Endothelial cell of umbilical vein (primary cell): ENCODE measurements at regions not wholly inside any gene's neighbourhood (a gene's known extent, or its start where the extent isn't known, plus 50 kb on each side); places are given as distances from the start of the nearest gene placed in this dataset.

Experiments
- BruUV-seq: library from RNA; stranded (reverse); fragments of 400-500 nt; replicated peaks from 2 replicates; lab custom pipeline; 2021; lab: Mats Ljungman, UMichigan
- CTCF ChIA-PET: fragments of 300-600, 350-600 bp; sonication (Branson Sonifier 250); formaldehyde crosslinking; loops from one replicate; lab custom pipeline; 2021; ENCODE audit warnings: antibody characterized with exemption, inconsistent platforms; lab: Charles Lee
- POLR2A ChIA-PET: fragments of 300-600, 350-600 bp; sonication (Branson Sonifier 250); formaldehyde crosslinking; loops from one replicate; lab custom pipeline; 2021; ENCODE audit warnings: antibody characterized with exemption, inconsistent platforms; lab: Charles Lee
- DNase-seq: peaks from one replicate; pipeline ENCODE4 v3.0.0-alpha.2; 2011; ENCODE audit warnings: low read depth, low spot score
- FAIRE-seq: peaks from 2 replicates; lab custom pipeline; 2011; peaks lifted over from hg19 to GRCh38; lab: Jason Lieb, UNC
- H2AFZ ChIP-seq: 2 replicates; pipeline ENCODE4 v1.6.0; 2012; ENCODE audit warnings: low read depth, low read length, control low read depth, inconsistent platforms
- H3K27ac ChIP-seq: 2 replicates; pipeline ENCODE4 v1.5.1; 2011; ENCODE audit warnings: low read depth, mild to moderate bottlenecking, control low read depth, low read length, moderate library complexity; ENCODE audit not compliant: insufficient read depth
- H3K27me3 ChIP-seq, 2 experiments: 2 replicates each; pipeline versions ENCODE4 v1.6.0 to v1.6.1; 2011; ENCODE audit warnings: low read length in 2 of 2, mixed read lengths in 1 of 2; ENCODE audit not compliant: control insufficient read depth in 2 of 2, insufficient read depth in 2 of 2
- H3K36me3 ChIP-seq, 2 experiments: 2 replicates in 1 of 2; 3 replicates in 1 of 2; pipeline ENCODE4 v1.5.1; 2011; ENCODE audit warnings: low read length in 2 of 2, mild to moderate bottlenecking in 1 of 2, moderate library complexity in 1 of 2; ENCODE audit not compliant: control insufficient read depth in 2 of 2, insufficient read depth in 2 of 2; ENCODE audit errors: extremely low read depth in 1 of 2
- H3K4me1 ChIP-seq: 3 replicates; pipeline ENCODE4 v1.5.1; 2011; ENCODE audit warnings: mild to moderate bottlenecking, low read length; ENCODE audit not compliant: control insufficient read depth, insufficient read depth; ENCODE audit errors: extremely low read depth
- H3K4me2 ChIP-seq: 2 replicates; pipeline ENCODE4 v1.6.1; 2011; ENCODE audit warnings: low read length, control low read depth, mixed read lengths; ENCODE audit not compliant: insufficient read depth
- H3K4me3 ChIP-seq, 3 experiments: fragments of 200-600 bp in 1 of 3; sonication (generic), shearing (Covaris generic) in 1 of 3; replicated peaks in 1 of 3; 2 replicates each; pipeline ENCODE4 v1.5.1; 2011 to 2016; ENCODE audit warnings: control low read depth in 3 of 3, low read length in 3 of 3, mild to moderate bottlenecking in 2 of 3, inconsistent platforms in 1 of 3, low read depth in 1 of 3, moderate library complexity in 1 of 3; ENCODE audit not compliant: insufficient read depth in 1 of 3
- H3K79me2 ChIP-seq: 2 replicates; pipeline ENCODE4 v1.6.0; 2012; ENCODE audit warnings: low read length, inconsistent platforms; ENCODE audit not compliant: control insufficient read depth, insufficient read depth
- H3K9ac ChIP-seq: replicated peaks from 2 replicates; pipeline ENCODE3; 2011; ENCODE audit warnings: low read length, control low read depth; ENCODE audit not compliant: insufficient read depth; ENCODE audit errors: extremely low read depth
- H3K9me1 ChIP-seq: replicated peaks from 3 replicates; pipeline ENCODE4 v1.6.0; 2011; ENCODE audit warnings: mild to moderate bottlenecking, low read length; ENCODE audit not compliant: control insufficient read depth, insufficient read depth; ENCODE audit errors: extremely low read depth
- H3K9me3 ChIP-seq: replicated peaks from 2 replicates; pipeline ENCODE4 v1.5.1; 2012; ENCODE audit warnings: low read length, inconsistent platforms; ENCODE audit not compliant: control insufficient read depth, insufficient read depth
- H4K20me1 ChIP-seq: replicated peaks from 2 replicates; pipeline ENCODE3; 2011; ENCODE audit warnings: mild to moderate bottlenecking, low read length; ENCODE audit not compliant: control insufficient read depth, insufficient read depth; ENCODE audit errors: extremely low read depth
- EZH2 ChIP-seq: IDR thresholded peaks from 2 replicates; pipeline ENCODE4 v1.6.1; 2012; ENCODE audit warnings: borderline replicate concordance, low read depth, mild to moderate bottlenecking, moderate library complexity, low read length, inconsistent platforms; ENCODE audit not compliant: severe bottlenecking
- FOS ChIP-seq: IDR thresholded peaks from 2 replicates; pipeline ENCODE4 v1.6.1; 2011; ENCODE audit warnings: mild to moderate bottlenecking, low read length, moderate library complexity, borderline replicate concordance; ENCODE audit not compliant: insufficient read depth
- GATA2 ChIP-seq: IDR thresholded peaks from 2 replicates; pipeline ENCODE4 v1.7.0; 2011; ENCODE audit warnings: low read depth, mild to moderate bottlenecking, moderate library complexity, mixed read lengths, low read length; ENCODE audit not compliant: insufficient read length, insufficient read depth
- JUN ChIP-seq: IDR thresholded peaks from 2 replicates; pipeline ENCODE4 v1.6.1; 2011; ENCODE audit warnings: borderline replicate concordance, low read depth; ENCODE audit not compliant: insufficient read length, insufficient read depth
- MAX ChIP-seq: IDR thresholded peaks from 2 replicates; pipeline ENCODE4 v1.6.1; 2011; ENCODE audit not compliant: insufficient read depth, insufficient read length
- MYC ChIP-seq: IDR thresholded peaks from one replicate; pipeline ENCODE4 v1.6.1; 2011; ENCODE audit warnings: mild to moderate bottlenecking, low read depth, low read length
- POLR2A ChIP-seq: IDR thresholded peaks from 2 replicates; pipeline ENCODE4 v1.6.1; 2012; ENCODE audit warnings: low read depth, mild to moderate bottlenecking, control low read depth, low read length
- POLR2AphosphoS5 ChIP-seq: IDR thresholded peaks from 2 replicates; pipeline ENCODE4 v1.6.1; 2012; ENCODE audit warnings: low read depth, mild to moderate bottlenecking, control low read depth, low read length, moderate library complexity; ENCODE audit not compliant: insufficient read depth
- dilution Hi-C: fragments of 300-500 bp; cut with MboI; formaldehyde crosslinking; loops from one replicate; pipeline ENCODE4 v1.15.0; 2019; ENCODE audit warnings: low sequenced_read_pairs; ENCODE audit not compliant: extremely low pct_ligation_motif_present
- intact Hi-C: fragments of 100-400 bp; cut with micrococcal nuclease; formaldehyde crosslinking; loops from one replicate; pipeline ENCODE4 v1.10.0; 2022
- TF ChIP-seq, protein P1 (sequence below), 2 donors: IDR thresholded peaks; 1 replicate in 1 of 2; 2 replicates in 1 of 2; pipeline ENCODE4 v1.5.1; 2011; ENCODE audit warnings: low read length in 2 of 2, mild to moderate bottlenecking in 2 of 2, moderate library complexity in 2 of 2, control low read depth in 1 of 2, inconsistent platforms in 1 of 2, low read depth in 1 of 2; ENCODE audit not compliant: insufficient read depth in 1 of 2; ENCODE audit errors: extremely low read depth in 1 of 2

DNA sequence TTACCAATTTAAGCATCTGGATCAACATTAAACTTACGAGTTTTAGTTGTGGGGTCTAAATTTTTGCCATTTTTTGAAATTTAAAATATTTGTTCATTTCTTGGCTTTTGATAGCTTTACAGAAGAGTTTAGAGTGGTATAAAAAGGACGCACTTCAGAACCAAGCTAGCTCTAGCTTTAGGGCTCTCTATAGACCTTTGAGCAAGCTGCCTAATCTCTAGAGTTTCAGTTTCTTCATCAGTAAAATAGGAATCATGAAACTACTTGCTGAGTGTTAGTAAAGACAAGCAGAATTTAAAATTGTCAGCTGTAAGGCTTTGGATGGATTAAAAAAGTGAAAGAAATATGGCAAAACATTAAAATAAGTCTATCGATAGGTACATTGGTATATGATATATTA, 266.5 kb downstream of the IPMK start:
- Histone ChIP-seq H3K36me3 (no peaks in the 10 kb centered on the region), H3K27me3 (no peaks in the 10 kb centered on the region), H4K20me1 (no peaks in the 10 kb centered on the region), H3K9me3 (no peaks in the 10 kb centered on the region), H3K4me3 (no peak overlapping the region), H3K79me2 (no peaks in the 10 kb centered on the region), H3K9ac (no peak overlapping the region), H3K4me1 (no peaks in the 10 kb centered on the region), H2AFZ (no peak overlapping the region), H3K9me1 (no peaks in the 10 kb centered on the region), H3K4me2 (no peak overlapping the region), H3K27ac (no peak overlapping the region)
- ChIA-PET POLR2A (no interaction called here), CTCF (no interaction called here)
- no TSS peak for BruUV-seq
- FAIRE-seq (no peak), DNase-seq (no peak)
- intact Hi-C loops: no loop called here
- dilution Hi-C loops: no loop called here
- TF ChIP-seq GATA2: no peak
- TF ChIP-seq, protein P1, sequence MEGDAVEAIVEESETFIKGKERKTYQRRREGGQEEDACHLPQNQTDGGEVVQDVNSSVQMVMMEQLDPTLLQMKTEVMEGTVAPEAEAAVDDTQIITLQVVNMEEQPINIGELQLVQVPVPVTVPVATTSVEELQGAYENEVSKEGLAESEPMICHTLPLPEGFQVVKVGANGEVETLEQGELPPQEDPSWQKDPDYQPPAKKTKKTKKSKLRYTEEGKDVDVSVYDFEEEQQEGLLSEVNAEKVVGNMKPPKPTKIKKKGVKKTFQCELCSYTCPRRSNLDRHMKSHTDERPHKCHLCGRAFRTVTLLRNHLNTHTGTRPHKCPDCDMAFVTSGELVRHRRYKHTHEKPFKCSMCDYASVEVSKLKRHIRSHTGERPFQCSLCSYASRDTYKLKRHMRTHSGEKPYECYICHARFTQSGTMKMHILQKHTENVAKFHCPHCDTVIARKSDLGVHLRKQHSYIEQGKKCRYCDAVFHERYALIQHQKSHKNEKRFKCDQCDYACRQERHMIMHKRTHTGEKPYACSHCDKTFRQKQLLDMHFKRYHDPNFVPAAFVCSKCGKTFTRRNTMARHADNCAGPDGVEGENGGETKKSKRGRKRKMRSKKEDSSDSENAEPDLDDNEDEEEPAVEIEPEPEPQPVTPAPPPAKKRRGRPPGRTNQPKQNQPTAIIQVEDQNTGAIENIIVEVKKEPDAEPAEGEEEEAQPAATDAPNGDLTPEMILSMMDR (IDR thresholded peaks at IDR 0.05; ENCODE audit: extremely low read depth in 1 of 2, insufficient read depth in 1 of 2, low read depth in 1 of 2, low read length in 2 of 2): no peak
- no peak for TF ChIP-seq MYC
- TF ChIP-seq POLR2A: no peak
- no peak for TF ChIP-seq MAX
- no peak for TF ChIP-seq EZH2
- TF ChIP-seq FOS: no peak

DNA sequence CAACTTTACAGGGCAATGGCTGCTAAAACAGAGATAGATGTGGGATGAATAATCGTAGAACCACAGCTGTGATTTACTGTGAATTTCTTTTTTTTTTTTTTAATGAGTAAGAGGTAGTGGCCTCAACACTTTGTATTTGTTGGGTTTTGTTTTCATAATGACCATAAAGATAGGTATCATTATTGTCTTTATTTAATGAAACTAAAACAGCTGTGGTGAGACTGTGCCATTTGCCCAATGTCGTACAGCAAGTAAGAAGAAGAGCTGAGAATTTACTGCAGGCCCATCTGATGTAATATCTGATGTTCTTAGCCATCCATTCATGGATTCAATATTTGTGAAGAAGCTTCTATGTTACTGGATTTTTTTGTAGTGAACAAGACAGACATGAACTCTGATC, 271.2 kb downstream of the IPMK start:
- no peaks in the 10 kb centered on the region for H3K9me3 ChIP-seq
- no peaks in the 10 kb centered on the region for H3K4me1 ChIP-seq
- ChIA-PET POLR2A (no interaction called here), CTCF (interaction anchor here (0.7 kb wide), 1 partner anchor 67 kb away, joined by 4 read pairs; no protein-coding TSS in a partner anchor)
- H3K9me1 ChIP-seq: no peaks in the 10 kb centered on the region
- no peak for TF ChIP-seq EZH2
- no peak for TF ChIP-seq JUN
- no peak for TF ChIP-seq POLR2A
- no peak for TF ChIP-seq FOS
- TF ChIP-seq MAX: no peak
- TF ChIP-seq, protein P1 (IDR thresholded peaks at IDR 0.05; ENCODE audit: extremely low read depth in 1 of 2, insufficient read depth in 1 of 2, low read depth in 1 of 2, low read length in 2 of 2): no peak
- no peak for TF ChIP-seq GATA2
- no peak for TF ChIP-seq POLR2AphosphoS5
- dilution Hi-C loops: no loop called here
- no peaks in the 10 kb centered on the region for H3K79me2 ChIP-seq
- no peaks in the 10 kb centered on the region for H3K27me3 ChIP-seq
- no peak overlapping the region for H2AFZ ChIP-seq
- DNase-seq: no peak
- no peak overlapping the region for H3K4me2 ChIP-seq
- no peaks in the 10 kb centered on the region for H4K20me1 ChIP-seq
- H3K9ac ChIP-seq: no peak overlapping the region
- H3K36me3 ChIP-seq: no peaks in the 10 kb centered on the region
- no peak for FAIRE-seq
- no peak overlapping the region for H3K4me3 ChIP-seq
- intact Hi-C loops: no loop called here
- no TSS peak for BruUV-seq
- H3K27ac ChIP-seq: no peak overlapping the region
